ENCODE measurements at regions not wholly inside any gene's neighbourhood (a gene's known extent, or its start where the extent isn't known, plus 50 kb on each side); places are given as distances from the start of the nearest gene placed in this dataset.

DNA sequence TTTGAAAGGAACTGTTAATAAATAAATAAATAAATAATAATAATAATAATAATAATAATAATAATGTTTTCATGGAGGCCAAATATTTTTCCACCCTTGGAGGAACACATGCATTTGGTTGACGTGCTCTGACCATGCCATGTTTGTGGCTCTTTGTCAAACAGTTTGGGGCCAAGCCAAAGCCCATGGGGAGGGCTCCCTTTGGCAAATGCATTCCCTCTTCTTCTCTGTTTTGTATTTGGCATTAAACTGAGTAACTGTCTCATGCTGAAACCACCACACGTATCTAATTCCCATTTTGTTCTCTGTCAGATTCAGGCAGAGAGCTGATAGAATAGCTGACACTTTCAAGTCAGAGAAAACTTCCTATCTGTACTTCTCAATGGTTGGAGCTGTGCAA is 68.6 kb upstream of the PAX6 start:
- TF ChIP-seq, protein P1, sequence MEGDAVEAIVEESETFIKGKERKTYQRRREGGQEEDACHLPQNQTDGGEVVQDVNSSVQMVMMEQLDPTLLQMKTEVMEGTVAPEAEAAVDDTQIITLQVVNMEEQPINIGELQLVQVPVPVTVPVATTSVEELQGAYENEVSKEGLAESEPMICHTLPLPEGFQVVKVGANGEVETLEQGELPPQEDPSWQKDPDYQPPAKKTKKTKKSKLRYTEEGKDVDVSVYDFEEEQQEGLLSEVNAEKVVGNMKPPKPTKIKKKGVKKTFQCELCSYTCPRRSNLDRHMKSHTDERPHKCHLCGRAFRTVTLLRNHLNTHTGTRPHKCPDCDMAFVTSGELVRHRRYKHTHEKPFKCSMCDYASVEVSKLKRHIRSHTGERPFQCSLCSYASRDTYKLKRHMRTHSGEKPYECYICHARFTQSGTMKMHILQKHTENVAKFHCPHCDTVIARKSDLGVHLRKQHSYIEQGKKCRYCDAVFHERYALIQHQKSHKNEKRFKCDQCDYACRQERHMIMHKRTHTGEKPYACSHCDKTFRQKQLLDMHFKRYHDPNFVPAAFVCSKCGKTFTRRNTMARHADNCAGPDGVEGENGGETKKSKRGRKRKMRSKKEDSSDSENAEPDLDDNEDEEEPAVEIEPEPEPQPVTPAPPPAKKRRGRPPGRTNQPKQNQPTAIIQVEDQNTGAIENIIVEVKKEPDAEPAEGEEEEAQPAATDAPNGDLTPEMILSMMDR (conservative IDR thresholded peaks at IDR 0.05; ENCODE audit: low read depth, low read length): no peak
- no peak for TF ChIP-seq EZH2 (IDR thresholded peaks at IDR 0.05; ENCODE audit: borderline replicate concordance, low read depth, low read length, poor library complexity, severe bottlenecking)

Data from A673 (cell line).